ENCODE measurements at regions not wholly inside any gene's neighbourhood (a gene's known extent, or its start where the extent isn't known, plus 50 kb on each side); places are given as distances from the start of the nearest gene placed in this dataset.

DNA sequence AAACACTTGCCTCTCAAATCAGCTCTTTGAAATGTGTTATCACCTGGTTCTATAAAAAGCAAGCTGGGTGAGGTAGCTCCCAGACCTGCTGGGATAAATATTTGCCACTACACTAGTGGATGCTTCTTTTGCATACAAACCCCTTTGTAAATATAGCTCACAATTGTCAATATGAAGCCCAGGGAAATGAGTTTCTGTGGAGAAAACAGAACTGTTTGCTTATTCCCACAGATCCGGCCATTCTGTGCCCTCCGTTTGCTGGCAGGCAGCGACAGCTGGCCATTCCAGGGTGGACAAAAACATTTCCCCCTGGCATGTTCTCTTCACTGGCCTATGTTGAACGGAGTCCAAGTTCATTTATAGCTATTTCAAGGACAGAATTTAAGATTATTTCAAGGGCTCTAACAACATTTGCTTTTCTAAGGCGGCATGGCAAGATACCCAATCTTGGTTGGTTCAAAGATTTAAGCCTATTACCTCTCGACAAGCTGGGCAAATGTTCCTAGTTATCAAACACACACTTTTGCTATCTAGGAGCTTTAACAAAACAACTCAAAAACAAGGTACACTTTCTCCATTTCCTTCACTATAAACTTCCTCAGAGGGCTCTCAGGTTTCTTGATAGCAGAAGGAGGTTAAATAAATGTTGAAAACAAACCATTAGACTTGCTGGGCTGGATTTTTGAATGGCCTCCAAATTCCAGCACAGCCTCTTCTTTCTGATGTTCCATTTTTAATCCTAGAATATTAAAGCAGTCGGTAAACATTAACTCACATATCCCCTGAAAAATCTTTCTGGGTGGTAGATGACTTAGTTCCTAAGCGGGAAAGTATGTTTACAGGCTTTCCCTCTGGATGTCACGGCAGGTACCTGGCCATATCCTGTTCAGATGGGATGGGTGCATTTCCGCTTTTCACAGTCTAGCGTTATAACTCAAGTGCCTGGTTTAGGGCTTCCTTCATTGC lies 332.3 kb downstream of the PLK2 start:
- no peak overlapping the region for H3K4me3 ChIP-seq (ENCODE audit: low read depth, low read length)
- DNase-seq (ENCODE audit: low read depth), result no peak
- TF ChIP-seq, protein P1, sequence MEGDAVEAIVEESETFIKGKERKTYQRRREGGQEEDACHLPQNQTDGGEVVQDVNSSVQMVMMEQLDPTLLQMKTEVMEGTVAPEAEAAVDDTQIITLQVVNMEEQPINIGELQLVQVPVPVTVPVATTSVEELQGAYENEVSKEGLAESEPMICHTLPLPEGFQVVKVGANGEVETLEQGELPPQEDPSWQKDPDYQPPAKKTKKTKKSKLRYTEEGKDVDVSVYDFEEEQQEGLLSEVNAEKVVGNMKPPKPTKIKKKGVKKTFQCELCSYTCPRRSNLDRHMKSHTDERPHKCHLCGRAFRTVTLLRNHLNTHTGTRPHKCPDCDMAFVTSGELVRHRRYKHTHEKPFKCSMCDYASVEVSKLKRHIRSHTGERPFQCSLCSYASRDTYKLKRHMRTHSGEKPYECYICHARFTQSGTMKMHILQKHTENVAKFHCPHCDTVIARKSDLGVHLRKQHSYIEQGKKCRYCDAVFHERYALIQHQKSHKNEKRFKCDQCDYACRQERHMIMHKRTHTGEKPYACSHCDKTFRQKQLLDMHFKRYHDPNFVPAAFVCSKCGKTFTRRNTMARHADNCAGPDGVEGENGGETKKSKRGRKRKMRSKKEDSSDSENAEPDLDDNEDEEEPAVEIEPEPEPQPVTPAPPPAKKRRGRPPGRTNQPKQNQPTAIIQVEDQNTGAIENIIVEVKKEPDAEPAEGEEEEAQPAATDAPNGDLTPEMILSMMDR (IDR thresholded peaks at IDR 0.05; ENCODE audit: low read depth, low read length, missing control alignments), result no peak
- in situ Hi-C loops (cut with HindIII; ENCODE audit: low sequenced_read_pairs), result no loop called here

DNA sequence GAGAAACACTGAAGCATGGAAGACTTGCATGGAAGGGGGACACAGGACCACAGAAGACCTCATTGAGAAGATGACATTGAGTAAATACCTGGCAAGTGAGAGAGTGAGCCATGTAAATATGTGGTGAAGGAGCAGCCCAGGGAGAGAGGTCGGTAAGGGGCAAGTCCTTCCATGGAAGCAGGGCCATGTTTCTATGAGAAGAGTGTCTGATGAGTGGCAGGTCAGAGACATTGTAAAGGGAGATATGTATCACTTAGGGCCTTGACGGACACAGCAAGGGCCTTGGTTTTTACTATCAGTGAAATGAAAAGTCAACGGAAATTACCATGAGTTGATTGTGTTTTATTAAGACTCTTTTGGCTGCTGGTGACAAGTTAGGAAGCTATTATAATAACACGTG lies 336.4 kb downstream of the PLK2 start:
- in situ Hi-C loops (cut with HindIII; ENCODE audit: low sequenced_read_pairs), result no loop called here
- DNase-seq (ENCODE audit: low read depth), result no peak
- H3K4me3 ChIP-seq (ENCODE audit: low read depth, low read length), result no peak overlapping the region
- TF ChIP-seq, protein P1 (IDR thresholded peaks at IDR 0.05; ENCODE audit: low read depth, low read length, missing control alignments), result no peak

DNA sequence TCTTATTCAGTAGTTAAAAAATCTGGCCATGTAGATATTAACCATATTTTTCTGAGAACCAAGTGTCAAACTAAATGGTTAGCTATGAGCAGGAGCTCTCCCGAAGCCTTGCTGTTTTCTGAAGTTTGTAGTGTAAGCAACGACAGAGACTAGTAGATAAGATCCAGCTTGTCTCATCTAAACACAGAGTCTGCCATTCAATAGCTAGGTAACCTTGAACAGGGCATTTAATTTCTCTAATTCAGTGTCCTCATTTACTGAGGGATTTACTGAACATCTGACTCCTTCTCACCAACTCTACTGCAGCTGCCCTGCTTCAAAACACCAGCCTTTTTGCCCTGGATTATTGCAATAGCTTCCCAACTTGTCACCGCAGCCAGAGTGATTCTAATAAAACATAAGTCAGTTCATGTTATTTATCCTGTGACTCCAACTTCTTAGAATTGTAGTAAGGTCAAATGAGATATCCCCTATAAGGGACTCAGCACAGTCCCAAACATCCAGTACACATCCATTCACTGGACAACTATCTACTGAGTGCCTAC lies 337.0 kb downstream of the PLK2 start:
- no peak for DNase-seq (ENCODE audit: low read depth)
- no peak overlapping the region for H3K4me3 ChIP-seq (ENCODE audit: low read depth, low read length)
- in situ Hi-C loops (cut with HindIII; ENCODE audit: low sequenced_read_pairs), result no loop called here
- TF ChIP-seq, protein P1 (IDR thresholded peaks at IDR 0.05; ENCODE audit: low read depth, low read length, missing control alignments), result no peak

DNA sequence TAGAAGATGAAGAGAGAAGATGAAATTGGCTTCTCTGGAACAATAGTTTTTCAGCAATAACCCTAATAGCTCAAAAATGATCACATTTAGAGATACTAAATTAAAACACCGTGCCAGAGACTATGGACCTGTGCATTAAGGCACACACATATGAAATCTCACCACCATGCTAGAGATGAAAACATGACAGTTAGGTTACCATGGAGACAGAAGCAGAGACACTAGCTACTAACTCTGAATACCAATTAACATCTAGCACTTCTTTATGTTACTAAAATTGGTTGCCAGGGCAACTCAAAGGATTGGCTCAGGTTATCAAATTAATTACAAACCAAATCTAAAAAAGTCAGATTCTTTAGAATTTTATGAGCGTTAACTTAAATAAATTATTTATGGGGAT lies 337.7 kb downstream of the PLK2 start:
- DNase-seq (ENCODE audit: low read depth), result no peak
- TF ChIP-seq, protein P1 (IDR thresholded peaks at IDR 0.05; ENCODE audit: low read depth, low read length, missing control alignments), result no peak
- no peak overlapping the region for H3K4me3 ChIP-seq (ENCODE audit: low read depth, low read length)
- in situ Hi-C loops (cut with HindIII; ENCODE audit: low sequenced_read_pairs), result no loop called here

DNA sequence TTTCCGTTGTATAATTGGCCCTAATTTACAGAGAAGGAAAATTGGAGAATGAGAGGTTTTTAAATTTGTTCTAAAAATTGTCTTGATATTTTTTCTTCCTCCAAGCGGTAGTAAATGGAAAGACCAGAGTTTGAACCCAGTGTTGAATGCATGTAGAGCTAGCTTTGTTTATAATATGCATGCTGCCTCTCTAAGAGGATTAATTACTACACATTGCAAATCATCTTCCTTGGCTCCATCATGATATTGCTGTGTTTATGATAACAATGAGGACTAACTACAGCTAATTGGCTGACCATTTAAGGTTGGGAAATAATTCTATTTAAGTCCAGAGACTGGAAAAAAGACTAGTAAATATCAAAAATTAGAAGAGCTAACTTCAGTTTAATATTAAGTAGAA lies 338.5 kb downstream of the PLK2 start:
- H3K4me3 ChIP-seq (ENCODE audit: low read depth, low read length), result no peak overlapping the region
- in situ Hi-C loops (cut with HindIII; ENCODE audit: low sequenced_read_pairs), result no loop called here
- TF ChIP-seq, protein P1 (IDR thresholded peaks at IDR 0.05; ENCODE audit: low read depth, low read length, missing control alignments), result no peak
- DNase-seq (ENCODE audit: low read depth), result no peak

DNA sequence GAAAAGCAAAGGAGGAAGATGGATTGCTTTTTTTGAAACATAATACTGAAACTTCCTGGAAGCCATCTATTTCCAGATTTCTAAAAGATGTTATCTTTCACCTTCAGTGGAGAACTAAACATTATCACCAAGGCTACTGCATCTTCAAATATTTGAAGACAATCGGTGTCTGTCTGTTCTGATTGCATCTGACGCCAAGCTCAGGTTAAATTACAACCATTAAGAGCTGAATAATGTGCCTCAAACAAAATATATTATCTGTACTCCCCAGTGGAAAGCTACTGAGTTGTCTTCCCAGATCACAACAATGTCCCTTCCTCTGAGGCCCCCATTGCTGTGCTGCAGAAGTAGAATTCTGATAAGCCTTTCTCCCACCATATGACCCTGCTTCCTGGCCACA lies 342.3 kb downstream of the PLK2 start:
- TF ChIP-seq, protein P1 (IDR thresholded peaks at IDR 0.05; ENCODE audit: low read depth, low read length, missing control alignments), result no peak
- no peak for DNase-seq (ENCODE audit: low read depth)
- no peak overlapping the region for H3K4me3 ChIP-seq (ENCODE audit: low read depth, low read length)
- in situ Hi-C loops (cut with HindIII; ENCODE audit: low sequenced_read_pairs), result no loop called here
